ENCODE measurements at regions not wholly inside any gene's neighbourhood (a gene's known extent, or its start where the extent isn't known, plus 50 kb on each side); places are given as distances from the start of the nearest gene placed in this dataset.

- Histone ChIP-seq H3K27me3 (ENCODE audit: insufficient read depth, low read length, poor library complexity, severe bottlenecking) (no peaks in the 10 kb centered on the region), H3K4me3 (ENCODE audit: low read length, poor library complexity, severe bottlenecking) (no peak overlapping the region)
- TF ChIP-seq EZH2phosphoT487 (IDR thresholded peaks at IDR 0.05; ENCODE audit: borderline replicate concordance) (no peak), CTCF (conservative IDR thresholded peaks at IDR 0.05; ENCODE audit: low read length) (no peak)
Measured at GRCh38 chr7:32299133-32299702, 191.0 kb downstream of the LSM5 start.

DNA sequence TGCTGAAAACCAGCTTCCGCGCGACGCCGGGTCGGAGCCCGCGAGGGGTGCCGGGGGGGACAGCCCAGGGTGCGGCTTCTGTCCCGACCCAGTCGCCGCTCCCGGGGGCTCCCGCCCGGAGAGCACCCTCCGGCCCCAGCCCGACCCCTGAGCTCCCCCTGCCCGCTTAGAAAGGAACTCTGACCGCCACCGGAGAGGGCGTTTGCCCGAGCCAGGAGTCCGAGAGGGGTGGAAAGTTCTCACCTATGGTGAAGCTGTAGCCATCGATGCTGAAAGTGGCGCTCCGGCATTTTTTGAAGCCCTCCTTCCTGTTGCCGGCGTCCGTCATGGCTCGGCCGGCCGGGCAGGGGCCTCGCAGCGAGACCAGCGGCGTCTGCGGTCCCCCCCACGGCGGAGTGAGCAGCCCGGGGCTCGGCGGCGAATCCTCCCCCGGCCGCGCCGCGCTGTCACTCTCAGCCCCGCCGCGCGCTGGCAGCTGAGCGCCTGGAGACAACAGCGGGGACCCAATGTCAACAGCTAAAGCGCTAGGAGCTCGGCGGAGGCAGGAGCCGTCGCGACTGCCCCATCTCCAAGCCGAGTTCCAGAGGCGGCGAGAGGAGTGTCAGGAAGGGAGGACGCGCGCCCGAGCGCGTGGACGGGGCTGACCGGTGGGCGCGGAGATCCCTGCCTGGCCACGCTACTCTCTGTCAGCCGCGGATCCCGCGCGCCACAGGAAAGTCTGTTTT lies 191.6 kb downstream of the LSM5 start:
- H3F3A ChIP-seq (ENCODE audit: low read depth), result no peaks in the 10 kb centered on the region
- H3K9ac ChIP-seq (ENCODE audit: low read depth, low read length, poor library complexity, severe bottlenecking), result no peak overlapping the region
- H3K79me2 ChIP-seq (ENCODE audit: insufficient read depth, low read length), result no peaks in the 10 kb centered on the region
- TF ChIP-seq CTCF (conservative IDR thresholded peaks at IDR 0.05; ENCODE audit: low read length) (no peak), EZH2phosphoT487 (IDR thresholded peaks at IDR 0.05; ENCODE audit: borderline replicate concordance) (no peak)
- H3K4me2 ChIP-seq (ENCODE audit: low read depth, low read length, poor library complexity, severe bottlenecking), result no peak overlapping the region
- H3K27me3 ChIP-seq (ENCODE audit: insufficient read depth, low read length, poor library complexity, severe bottlenecking), result no peaks in the 10 kb centered on the region
- H3K4me3 ChIP-seq (ENCODE audit: low read length, poor library complexity, severe bottlenecking), result no peak overlapping the region
- H3K36me3 ChIP-seq (ENCODE audit: insufficient read depth, low read length), result no peaks in the 10 kb centered on the region
- no peaks in the 10 kb centered on the region for H3K9me2 ChIP-seq (replicated peaks; ENCODE audit: low read depth, low read length)
- no peaks in the 10 kb centered on the region for H3K9me3 ChIP-seq (ENCODE audit: insufficient read depth, low read depth, low read length)
- H3K4me1 ChIP-seq (ENCODE audit: insufficient read depth, low read length, poor library complexity, severe bottlenecking), result no peaks in the 10 kb centered on the region
- no peaks in the 10 kb centered on the region for H4K20me1 ChIP-seq (ENCODE audit: insufficient read depth, low read length, poor library complexity, severe bottlenecking)
- no peak overlapping the region for H2AFZ ChIP-seq (ENCODE audit: low read length)

More at GRCh38 chr7:32299133-32299702, 191.0 kb downstream of the LSM5 start:
- H3K9ac ChIP-seq (ENCODE audit: low read depth, low read length, poor library complexity, severe bottlenecking), result no peak overlapping the region
- no peaks in the 10 kb centered on the region for H3K9me3 ChIP-seq (ENCODE audit: insufficient read depth, low read depth, low read length)
- H3K36me3 ChIP-seq (ENCODE audit: insufficient read depth, low read length), result no peaks in the 10 kb centered on the region
- no peaks in the 10 kb centered on the region for H3K79me2 ChIP-seq (ENCODE audit: insufficient read depth, low read length)
- H4K20me1 ChIP-seq (ENCODE audit: insufficient read depth, low read length, poor library complexity, severe bottlenecking), result no peaks in the 10 kb centered on the region
- H3K4me1 ChIP-seq (ENCODE audit: insufficient read depth, low read length, poor library complexity, severe bottlenecking), result no peaks in the 10 kb centered on the region
- H3K4me2 ChIP-seq (ENCODE audit: low read depth, low read length, poor library complexity, severe bottlenecking), result no peak overlapping the region
- no peak overlapping the region for H2AFZ ChIP-seq (ENCODE audit: low read length)
- H3K9me2 ChIP-seq (replicated peaks; ENCODE audit: low read depth, low read length), result no peaks in the 10 kb centered on the region
- H3F3A ChIP-seq (ENCODE audit: low read depth), result no peaks in the 10 kb centered on the region

- no peak overlapping the region for H3K4me3 ChIP-seq (ENCODE audit: low read length, poor library complexity, severe bottlenecking)
- H2AFZ ChIP-seq (ENCODE audit: low read length), result no peak overlapping the region
- no peaks in the 10 kb centered on the region for H3K4me1 ChIP-seq (ENCODE audit: insufficient read depth, low read length, poor library complexity, severe bottlenecking)
- H3K9me3 ChIP-seq (ENCODE audit: insufficient read depth, low read depth, low read length), result no peaks in the 10 kb centered on the region
- H3K9ac ChIP-seq (ENCODE audit: low read depth, low read length, poor library complexity, severe bottlenecking), result no peak overlapping the region
- no peak overlapping the region for H3K4me2 ChIP-seq (ENCODE audit: low read depth, low read length, poor library complexity, severe bottlenecking)
- no peaks in the 10 kb centered on the region for H3F3A ChIP-seq (ENCODE audit: low read depth)
- no peaks in the 10 kb centered on the region for H3K27me3 ChIP-seq (ENCODE audit: insufficient read depth, low read length, poor library complexity, severe bottlenecking)
- H4K20me1 ChIP-seq (ENCODE audit: insufficient read depth, low read length, poor library complexity, severe bottlenecking), result no peaks in the 10 kb centered on the region
- TF ChIP-seq EZH2phosphoT487 (IDR thresholded peaks at IDR 0.05; ENCODE audit: borderline replicate concordance), result no peak
- TF ChIP-seq CTCF (conservative IDR thresholded peaks at IDR 0.05; ENCODE audit: low read length), result no peak
- no peaks in the 10 kb centered on the region for H3K36me3 ChIP-seq (ENCODE audit: insufficient read depth, low read length)
- H3K79me2 ChIP-seq (ENCODE audit: insufficient read depth, low read length), result no peaks in the 10 kb centered on the region
- H3K9me2 ChIP-seq (replicated peaks; ENCODE audit: low read depth, low read length), result no peaks in the 10 kb centered on the region
Measured at GRCh38 chr7:32293833-32294232, 196.3 kb downstream of the LSM5 start.

Measured in Loucy (cell line).